ENCODE measurements at regions not wholly inside any gene's neighbourhood (a gene's known extent, or its start where the extent isn't known, plus 50 kb on each side); places are given as distances from the start of the nearest gene placed in this dataset.

DNA sequence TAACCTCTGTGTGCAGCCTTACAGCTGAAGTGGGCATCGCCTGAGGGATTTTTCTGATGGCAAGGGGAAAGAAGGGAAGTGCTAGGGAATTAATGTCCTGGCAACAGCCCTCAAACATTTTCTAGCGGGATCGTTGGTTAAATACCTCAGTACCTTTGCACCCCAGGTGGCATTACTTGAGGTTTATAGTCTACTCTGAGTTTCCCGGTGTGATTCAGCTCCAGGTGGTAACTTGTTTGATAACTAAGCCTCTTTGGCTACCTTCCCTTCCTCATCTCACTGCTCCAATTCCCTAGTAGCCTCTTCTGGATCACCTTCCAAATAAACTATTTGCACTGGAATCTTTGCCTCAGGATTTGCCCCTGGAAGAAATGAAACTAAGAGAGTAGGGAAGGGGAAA lies 237.0 kb upstream of the SSTR1 start:
- TF ChIP-seq, protein P1, sequence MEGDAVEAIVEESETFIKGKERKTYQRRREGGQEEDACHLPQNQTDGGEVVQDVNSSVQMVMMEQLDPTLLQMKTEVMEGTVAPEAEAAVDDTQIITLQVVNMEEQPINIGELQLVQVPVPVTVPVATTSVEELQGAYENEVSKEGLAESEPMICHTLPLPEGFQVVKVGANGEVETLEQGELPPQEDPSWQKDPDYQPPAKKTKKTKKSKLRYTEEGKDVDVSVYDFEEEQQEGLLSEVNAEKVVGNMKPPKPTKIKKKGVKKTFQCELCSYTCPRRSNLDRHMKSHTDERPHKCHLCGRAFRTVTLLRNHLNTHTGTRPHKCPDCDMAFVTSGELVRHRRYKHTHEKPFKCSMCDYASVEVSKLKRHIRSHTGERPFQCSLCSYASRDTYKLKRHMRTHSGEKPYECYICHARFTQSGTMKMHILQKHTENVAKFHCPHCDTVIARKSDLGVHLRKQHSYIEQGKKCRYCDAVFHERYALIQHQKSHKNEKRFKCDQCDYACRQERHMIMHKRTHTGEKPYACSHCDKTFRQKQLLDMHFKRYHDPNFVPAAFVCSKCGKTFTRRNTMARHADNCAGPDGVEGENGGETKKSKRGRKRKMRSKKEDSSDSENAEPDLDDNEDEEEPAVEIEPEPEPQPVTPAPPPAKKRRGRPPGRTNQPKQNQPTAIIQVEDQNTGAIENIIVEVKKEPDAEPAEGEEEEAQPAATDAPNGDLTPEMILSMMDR (IDR thresholded peaks at IDR 0.05): no peak
- Histone ChIP-seq H3K4me3 (no peak overlapping the region), H3K36me3 (no peaks in the 10 kb centered on the region), H3K27ac (peak overlapping the region in 2 of 4 donors; percentile 56 to 73), H3K4me1 (peaks cover 20 to 26% (median 24%) of the 10 kb centered on the region in 3 donors), H3K9me3 (no peaks in the 10 kb centered on the region), H3K27me3 (no peaks in the 10 kb centered on the region)
- intact Hi-C loops (cut with DNase I): no loop called here
- DNase-seq (no peak), ATAC-seq (peak in 1 of 4 donors; percentile 11), FAIRE-seq (no peak)
- 43 to 48% methylated on average over 4 of the region's 4 CpGs for WGBS, 2 donors

DNA sequence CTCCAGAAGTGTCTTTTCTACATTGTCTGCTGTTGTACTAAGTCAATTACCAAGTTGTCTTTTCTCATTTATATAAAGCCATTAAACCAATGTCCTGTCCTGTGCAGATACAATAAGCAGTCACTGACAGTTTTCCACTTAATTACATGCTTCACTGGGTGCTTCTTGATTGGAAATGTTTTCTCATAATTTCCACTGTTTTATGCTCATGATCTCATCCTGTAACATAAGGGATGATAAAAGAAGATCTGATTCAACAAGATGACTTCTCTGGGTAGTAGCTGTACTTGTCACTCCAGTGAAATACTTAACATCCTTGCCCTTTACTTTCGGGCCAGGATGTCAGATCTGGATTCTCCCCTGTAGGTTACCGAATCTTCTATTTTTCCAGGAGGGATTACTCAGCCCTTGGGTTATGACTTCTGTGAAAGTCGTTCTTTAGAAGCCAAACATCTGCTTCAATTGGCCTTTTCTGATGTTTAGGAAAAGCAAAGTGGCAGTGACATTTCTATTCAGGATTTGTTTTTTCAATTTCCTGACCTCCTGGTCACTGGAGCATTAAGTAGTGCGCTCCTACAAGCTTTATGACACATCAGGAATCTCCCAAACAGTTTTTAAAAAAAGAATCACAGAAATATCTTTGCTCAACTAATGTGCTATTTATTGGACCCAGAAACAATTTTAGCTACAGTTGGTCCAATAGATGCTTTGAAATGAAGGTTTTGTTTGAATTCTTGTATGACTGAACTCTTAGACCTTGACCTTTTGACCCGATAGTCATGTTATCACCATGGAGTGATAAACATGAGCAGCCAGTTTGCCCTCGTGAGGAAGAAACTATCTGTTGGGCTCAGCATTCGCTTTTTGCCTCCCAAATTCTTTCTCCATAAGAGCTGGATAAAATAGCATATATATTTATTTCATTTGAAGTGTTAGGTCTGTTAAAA lies 234.5 kb upstream of the SSTR1 start:
- H3K4me3 ChIP-seq: no peak overlapping the region
- H3K36me3 ChIP-seq: no peaks in the 10 kb centered on the region
- H3K27me3 ChIP-seq: no peaks in the 10 kb centered on the region
- intact Hi-C loops (cut with DNase I): no loop called here
- ATAC-seq (no peak), DNase-seq (no peak), FAIRE-seq (no peak)
- TF ChIP-seq, protein P1 (IDR thresholded peaks at IDR 0.05): no peak
- H3K9me3 ChIP-seq: no peaks in the 10 kb centered on the region
- peaks cover 20 to 26% (median 20%) of the 10 kb centered on the region in 3 donors for H3K4me1 ChIP-seq
- H3K27ac ChIP-seq: no peak overlapping the region
- WGBS, 2 donors: 59 to 64% methylated on average over 7 of the region's 7 CpGs

DNA sequence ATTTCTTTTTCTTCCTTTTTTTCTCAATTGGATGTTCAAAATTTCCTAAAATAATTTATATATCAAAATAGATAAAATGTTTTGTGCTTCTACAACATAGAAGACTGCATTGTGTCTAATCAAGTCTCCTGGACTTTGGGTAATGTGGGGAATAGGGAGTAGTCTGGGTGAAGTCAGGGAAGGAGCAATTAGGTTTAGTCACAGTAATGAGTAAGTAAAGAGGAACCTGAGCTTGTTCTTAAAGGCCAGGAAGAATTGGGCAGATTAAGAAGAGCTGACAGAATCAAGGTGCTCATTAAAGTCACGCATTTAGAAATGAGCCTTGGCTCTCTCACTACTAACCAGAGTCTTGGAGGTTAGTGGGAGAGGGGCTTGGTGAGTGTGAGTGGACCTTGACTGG lies 233.3 kb upstream of the SSTR1 start:
- DNase-seq (no peak), ATAC-seq (no peak), FAIRE-seq (no peak)
- no peak overlapping the region for H3K27ac ChIP-seq
- intact Hi-C loops (cut with DNase I): no loop called here
- TF ChIP-seq, protein P1 (IDR thresholded peaks at IDR 0.05): no peak
- peaks cover 10 to 15% (median 14%) of the 10 kb centered on the region in 3 donors for H3K4me1 ChIP-seq
- WGBS, 2 donors: 95 to 96% methylated on average over 1 of the region's 1 CpG
- no peak overlapping the region for H3K4me3 ChIP-seq
- H3K36me3 ChIP-seq: no peaks in the 10 kb centered on the region
- no peaks in the 10 kb centered on the region for H3K27me3 ChIP-seq
- no peaks in the 10 kb centered on the region for H3K9me3 ChIP-seq

DNA sequence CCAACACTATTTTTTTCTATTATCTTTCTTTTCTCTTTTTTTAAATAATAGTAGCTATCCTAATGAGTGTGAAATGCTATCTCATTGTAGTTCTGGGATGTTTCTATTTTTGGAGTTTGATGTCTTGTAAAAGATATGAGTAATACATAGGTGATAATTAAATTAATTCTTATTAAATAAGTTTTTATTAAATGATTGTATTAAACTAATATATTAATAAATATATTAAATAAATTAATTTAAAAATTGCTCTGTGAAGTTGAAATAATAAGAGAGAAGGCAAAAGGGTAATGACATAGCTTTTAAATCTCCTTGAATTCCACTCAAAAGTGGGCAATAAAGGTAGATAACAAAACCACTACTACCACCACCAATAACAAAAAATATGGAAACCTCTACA lies 230.2 kb upstream of the SSTR1 start:
- peak; percentile 39 for FAIRE-seq
- Histone ChIP-seq H3K9me3 (no peaks in the 10 kb centered on the region), H3K27me3 (no peaks in the 10 kb centered on the region), H3K4me1 (no peaks in the 10 kb centered on the region), H3K4me3 (no peak overlapping the region), H3K36me3 (no peaks in the 10 kb centered on the region), H3K27ac (no peak overlapping the region)
- intact Hi-C loops (cut with DNase I): no loop called here
- no peak for DNase-seq
- TF ChIP-seq, protein P1 (IDR thresholded peaks at IDR 0.05): no peak
- ATAC-seq: no peak
